RPMI7951 (cell line): ENCODE measurements at regions not wholly inside any gene's neighbourhood (a gene's known extent, or its start where the extent isn't known, plus 50 kb on each side); places are given as distances from the start of the nearest gene placed in this dataset.
"Not testable (repeated sequence)": the region's sequence is repeated elsewhere in the genome, so short reads cannot be mapped to it uniquely, and the experiment has no call there.

Source experiments
- DNase-seq: peaks from one replicate; pipeline ENCODE4 v3.0.0-alpha.2; 2012; ENCODE audit warnings: low read depth

- no peak for DNase-seq
These were observed 210.0 kb upstream of the COX7C start for GRCh38 chr5:86407711-86408110.

DNA sequence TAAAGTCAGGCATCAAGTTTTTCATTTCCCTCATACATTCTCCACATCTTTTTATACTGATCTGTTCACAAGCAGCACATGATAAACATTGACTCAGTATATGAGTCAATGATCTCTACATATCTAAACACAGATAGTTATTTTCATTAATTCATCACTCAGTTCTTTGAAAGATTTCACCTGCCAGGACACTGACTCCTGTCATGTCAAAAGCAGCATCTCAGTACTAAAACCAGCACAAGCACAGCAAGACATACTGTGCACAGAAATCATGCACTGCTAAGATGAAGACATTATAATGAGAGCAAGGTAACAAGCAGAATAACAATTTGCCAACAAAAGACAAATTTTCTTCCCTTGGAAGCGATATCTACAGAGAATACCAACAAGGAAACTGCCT is 206.1 kb upstream of the COX7C start:
- no peak for DNase-seq

GRCh38 chr5:86427158-86427557 is 190.6 kb upstream of the COX7C start:
- no peak for DNase-seq

- DNase-seq = no peak
These were observed 178.1 kb upstream of the COX7C start for GRCh38 chr5:86439593-86440110.

- no peak for DNase-seq
These were observed 175.6 kb upstream of the COX7C start for GRCh38 chr5:86442036-86442745.

GRCh38 chr5:86447362-86447761 is 170.4 kb upstream of the COX7C start:
- no peak for DNase-seq

DNA sequence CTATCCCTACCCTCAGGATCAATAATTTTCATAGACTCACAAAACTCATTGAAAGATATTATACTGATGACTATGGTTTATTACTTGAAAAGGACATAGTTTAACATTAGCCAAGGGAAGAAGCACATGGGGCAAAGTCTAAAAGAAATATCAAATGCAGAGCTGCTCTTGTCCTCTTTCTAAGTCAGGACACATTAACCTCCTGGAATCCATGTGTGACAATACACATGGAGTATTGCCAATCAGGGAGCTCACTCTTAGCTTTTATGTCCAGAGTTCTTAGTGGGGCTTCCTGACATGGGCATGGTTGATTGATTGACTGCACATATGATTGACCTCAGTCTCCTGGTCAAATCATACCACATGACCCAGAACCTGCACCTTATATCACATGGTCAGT is 165.5 kb upstream of the COX7C start:
- DNase-seq = no peak

DNA sequence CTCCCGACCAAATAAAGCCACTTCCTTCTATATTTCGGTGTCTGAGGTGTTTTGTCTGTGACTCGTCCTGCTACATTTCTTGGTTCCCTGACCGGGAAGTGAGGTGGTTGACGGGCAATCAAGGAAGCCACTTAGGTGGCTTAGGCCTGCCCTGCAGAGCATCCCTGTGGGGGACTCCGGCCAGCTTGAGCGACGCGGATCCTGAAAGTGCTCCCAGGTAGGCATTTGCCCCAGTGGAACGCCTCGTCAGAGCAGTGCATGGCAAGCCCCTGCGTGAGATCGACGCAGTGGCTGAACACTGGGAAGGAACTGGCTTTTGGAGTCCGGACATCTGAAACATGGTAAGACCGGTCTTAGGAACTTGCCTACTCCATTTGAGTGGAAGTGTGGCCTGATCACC is 157.2 kb upstream of the COX7C start:
- DNase-seq = no peak

DNA sequence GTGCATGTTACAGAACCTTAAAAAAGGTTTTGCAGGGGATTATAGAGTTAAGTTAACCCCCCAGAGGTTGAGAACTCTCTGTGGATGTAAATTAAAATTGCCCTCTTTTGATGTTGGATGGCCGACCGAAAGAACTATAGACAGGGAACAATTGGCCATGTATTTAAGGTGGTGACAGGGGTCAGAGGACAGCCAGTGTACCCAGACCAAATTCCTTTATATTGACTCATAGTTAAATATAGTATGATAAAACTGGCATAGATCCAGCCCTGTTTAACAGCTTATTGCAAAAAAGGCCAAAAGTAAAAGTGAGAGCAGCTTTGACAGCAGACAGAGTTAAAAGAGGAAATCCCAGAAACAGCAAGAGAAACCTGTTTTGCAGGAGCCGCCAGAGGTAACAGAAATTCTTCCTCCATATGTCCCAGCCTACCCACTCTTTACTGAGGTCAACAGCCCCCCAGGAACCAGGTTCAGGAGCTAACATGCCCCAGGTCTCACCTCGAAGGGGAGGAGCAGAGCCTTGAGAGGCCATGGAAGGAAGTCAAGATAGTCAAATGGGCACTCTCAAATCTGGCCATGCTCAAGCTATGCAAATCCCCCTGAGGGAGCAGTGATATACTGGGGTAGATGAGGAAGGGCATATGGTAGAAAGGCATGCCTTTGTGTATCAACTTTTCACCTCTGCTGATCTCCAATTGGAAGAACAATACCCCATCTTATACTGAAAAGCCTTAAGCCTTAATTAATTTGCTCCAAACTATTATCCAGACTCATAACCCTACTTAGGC is 156.4 kb upstream of the COX7C start:
- DNase-seq = peak; percentile 2

- DNase-seq = no peak
These were observed 154.4 kb upstream of the COX7C start for GRCh38 chr5:86463339-86463738.

- DNase-seq = no peak
These were observed 152.5 kb upstream of the COX7C start for GRCh38 chr5:86465052-86465838.

DNA sequence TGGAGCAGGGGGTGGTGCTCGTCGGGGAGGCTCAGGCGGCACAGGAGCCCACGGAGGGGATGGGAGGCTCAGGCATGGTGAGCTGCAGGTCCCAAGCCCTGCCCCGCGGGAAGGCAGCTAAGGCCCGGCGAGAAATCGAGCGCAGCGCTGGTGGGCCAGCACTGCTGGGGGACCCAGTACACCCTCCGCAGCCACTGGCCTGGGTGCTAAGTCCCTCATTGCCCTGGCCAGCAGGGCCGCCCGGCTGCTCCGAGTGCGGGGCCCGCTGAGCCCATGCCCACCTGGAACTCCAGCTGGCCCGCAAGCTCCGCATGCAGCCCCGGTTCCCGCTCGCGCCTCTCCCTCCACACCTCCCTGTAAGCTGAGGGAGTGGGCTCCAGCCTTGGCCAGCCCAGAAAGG is 151.0 kb upstream of the COX7C start:
- not testable (repeated sequence) for DNase-seq

GRCh38 chr5:86482008-86482407 is 135.7 kb upstream of the COX7C start:
- no peak for DNase-seq

DNA sequence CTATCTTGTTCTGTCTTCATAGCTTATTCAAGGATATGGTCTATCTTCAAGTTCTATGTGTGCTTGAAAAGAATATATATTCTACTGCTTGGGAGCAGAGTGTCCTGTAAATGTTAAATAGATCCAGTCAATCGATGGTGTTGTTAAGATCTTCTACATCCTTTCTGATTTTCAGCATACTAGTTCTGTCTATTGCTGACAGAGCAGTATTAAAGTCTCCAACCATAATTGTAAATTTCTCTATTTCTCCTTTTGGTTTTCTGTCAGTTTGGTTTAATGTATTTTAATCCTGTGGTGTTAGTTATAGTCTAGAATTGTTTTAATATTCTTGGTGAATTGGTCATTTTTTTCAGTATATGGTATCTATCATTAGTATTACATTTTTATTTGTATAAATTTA is 124.0 kb upstream of the COX7C start:
- DNase-seq = no peak

DNA sequence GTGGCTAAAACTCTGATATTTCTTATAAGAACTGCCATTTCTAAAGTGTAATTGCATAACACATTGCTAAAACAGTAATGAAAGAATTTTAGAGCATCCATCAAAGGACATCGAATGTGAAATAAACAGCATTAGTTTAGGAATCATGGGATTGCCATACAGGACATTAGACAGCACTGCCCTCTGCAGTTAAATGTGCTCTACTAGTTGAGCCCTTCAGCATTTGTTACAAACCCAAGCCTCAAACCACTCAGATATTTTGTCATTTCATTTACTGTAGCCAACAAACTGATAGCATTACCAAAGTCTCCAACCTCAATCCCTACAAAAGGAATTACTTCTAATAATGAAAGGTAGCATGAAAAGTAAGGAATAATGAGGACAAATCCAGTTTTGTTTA is 116.8 kb upstream of the COX7C start:
- no peak for DNase-seq

GRCh38 chr5:86507574-86507973 is 110.2 kb upstream of the COX7C start:
- no peak for DNase-seq

DNA sequence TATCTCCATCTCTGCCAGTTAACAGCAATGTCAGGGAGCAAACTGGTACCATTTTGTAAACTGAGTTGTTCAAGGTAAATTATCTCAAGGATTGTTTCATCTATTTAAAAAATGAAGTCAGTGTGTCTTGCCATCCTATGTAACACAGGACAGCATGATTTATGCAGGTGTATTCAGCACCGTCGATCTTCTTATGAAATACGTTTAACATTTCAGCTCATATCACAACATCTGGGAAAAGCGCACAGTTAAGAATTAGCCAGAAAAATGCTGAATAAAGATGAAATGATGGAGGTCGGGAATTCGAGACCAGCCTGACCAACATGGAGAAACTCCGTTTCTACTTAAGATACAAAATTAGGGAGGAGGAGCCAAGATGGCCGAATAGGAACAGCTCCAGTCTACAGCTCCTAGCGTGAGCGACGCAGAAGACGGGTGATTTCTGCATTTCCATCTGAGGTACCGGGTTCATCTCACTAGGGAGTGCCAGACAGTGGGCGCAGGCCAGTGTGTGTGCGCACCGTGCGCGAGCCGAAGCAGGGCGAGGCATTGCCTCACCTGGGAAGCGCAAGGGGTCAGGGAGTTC is 107.3 kb upstream of the COX7C start:
- DNase-seq = not testable (repeated sequence)

DNA sequence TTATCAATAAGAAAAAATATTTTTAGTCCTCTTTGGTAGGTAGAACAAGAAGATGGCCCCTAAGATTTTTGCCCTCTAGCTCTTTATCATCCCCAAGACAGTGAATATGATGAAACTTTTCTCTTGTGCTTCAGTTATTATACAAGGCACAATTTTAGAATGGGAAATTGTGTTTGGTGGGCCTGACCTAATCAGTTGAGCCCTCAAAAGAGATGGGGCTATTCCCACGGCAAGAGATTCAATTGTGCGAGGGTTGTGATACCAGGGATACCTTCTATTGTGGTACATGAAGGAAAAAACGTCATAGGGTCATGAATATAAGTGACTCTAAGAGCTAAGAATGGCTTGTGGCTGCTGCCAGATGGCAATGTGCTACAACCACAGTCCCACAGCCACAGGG is 94.0 kb upstream of the COX7C start:
- no peak for DNase-seq

DNA sequence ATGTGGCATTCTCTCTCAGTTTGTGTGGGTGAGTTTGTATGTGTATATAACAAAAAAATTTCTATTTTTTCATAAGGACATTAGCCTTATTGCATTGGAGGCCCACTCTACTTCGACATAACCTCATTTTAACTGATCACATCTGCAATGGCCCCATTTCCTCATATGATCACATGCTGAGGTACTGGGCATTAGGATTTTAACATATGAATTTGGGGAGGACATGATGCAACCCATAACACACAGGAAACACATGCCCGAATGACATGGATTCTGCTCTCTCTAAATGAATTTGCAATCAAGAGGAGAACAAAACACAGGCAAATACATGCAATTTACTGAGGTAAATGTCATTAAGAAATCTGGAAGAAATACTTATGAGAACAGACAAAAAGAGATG is 92.1 kb upstream of the COX7C start:
- DNase-seq = no peak

- no peak for DNase-seq
These were observed 90.9 kb upstream of the COX7C start for GRCh38 chr5:86526811-86527348.

DNA sequence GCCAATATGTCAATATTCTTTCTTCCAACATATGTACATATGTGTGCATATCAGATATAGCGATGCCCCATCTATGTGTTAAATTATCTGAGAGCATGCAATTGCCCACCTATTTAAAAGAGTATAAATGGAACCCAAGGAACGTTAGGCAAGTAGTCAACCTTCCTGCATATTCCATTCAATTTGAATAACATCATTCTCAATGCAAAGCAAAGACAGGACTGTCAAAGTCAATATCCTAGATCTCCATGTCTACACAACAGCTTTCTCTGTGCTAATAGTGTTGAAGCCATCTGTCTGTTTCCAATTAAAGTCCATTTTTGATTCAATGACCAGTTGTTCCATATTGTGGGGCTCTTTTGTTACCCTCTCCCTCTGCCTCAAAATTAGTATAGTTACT is 85.3 kb upstream of the COX7C start:
- no peak for DNase-seq

GRCh38 chr5:86536396-86536795 is 81.3 kb upstream of the COX7C start:
- no peak for DNase-seq
